ENCODE measurements at regions not wholly inside any gene's neighbourhood (a gene's known extent, or its start where the extent isn't known, plus 50 kb on each side); places are given as distances from the start of the nearest gene placed in this dataset.
"Not testable (repeated sequence)": the region's sequence is repeated elsewhere in the genome, so short reads cannot be mapped to it uniquely, and the experiment has no call there.

DNA sequence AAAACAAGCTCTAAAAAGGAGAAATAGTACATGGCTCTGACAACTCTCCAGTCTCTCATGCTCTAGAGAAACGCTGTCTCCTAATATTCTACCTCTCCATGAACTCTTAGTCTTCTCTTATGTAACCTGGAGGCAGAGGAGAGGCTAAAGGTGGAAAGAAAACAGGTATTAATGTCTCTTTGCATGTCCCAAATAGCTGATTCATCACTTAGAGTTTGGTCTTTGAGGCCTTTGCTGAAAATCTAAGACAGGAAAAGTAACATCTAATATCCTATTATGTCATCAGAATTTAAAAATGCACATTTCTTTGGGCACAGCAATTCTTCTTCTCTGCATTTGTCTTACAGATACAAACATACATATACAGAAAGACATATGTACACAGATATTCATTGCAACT, 127.2 kb downstream of the DHRS2 start:
- DNase-seq: no peak

DNA sequence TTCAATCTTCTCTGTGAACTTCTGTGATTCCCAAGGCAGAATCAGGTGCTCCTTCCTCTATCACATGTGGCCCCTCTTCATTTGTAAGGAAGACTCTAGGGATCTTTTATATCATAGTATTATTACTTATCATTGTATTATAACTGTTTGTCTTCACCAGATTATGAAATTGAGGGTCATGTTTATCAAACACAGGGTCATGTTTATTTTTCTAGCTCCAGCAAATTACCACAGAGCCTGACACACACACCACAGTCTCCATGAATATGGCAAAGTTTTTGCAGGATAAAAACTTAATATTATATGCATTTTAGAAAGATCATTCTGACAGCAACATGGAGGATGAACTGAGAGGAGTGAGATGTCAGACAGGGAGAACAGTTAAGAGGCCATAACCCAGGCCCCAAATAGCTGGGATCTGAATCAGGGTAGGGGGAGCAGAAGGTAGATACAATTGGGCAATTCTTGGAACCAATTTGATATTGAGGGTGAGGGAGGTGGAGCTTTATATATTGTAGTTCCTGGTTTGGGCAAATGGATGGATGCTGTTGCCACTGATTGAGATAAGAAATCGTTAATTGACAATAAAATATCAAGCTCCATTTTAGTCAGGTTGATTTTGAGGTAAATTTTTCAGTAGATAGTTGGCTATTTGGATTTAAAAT, 130.7 kb downstream of the DHRS2 start:
- DNase-seq: no peak

DNA sequence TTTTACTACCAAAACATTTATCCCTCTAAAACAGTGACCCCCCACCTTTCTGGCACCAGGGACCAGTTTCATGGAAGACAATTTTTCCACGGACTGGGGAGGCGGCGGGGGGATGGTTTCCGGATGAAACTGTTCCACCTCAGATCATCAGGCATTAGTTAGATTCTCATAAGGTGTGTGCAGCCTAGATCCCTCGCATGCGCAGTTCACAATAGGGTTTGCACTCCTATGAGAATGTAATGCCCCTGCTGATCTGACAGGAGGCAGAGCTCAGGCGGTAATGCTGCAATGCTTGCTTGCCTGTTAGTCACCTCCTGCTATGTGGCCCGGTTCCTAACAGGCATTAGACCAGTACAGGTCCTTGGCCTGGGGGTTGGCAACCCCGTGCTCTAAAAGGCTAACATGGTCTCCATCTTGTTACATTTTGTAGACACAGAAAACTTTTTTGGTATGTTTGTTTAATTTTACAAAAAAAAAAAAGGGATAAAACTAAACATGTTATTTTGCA, 133.1 kb downstream of the DHRS2 start:
- not testable (repeated sequence) for DNase-seq

DNA sequence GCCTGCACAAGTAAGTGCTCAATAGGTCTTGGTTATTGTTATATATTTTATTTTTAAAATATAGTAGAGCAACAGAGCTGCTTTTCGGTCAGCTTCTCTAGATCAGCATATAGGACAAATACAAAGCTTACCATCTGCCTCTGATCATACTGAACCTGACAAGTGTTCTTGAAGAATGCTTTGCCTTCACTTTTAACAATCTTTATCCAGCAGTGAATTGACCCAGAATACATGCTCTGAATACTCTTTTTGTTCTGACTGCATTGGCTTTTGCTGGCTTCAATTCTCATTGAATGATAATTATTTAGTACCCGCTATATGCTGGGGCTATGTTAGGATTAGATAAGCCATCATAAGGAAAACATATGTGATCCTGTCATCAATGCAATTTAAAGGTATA, 137.8 kb downstream of the DHRS2 start:
- DNase-seq: no peak

DNA sequence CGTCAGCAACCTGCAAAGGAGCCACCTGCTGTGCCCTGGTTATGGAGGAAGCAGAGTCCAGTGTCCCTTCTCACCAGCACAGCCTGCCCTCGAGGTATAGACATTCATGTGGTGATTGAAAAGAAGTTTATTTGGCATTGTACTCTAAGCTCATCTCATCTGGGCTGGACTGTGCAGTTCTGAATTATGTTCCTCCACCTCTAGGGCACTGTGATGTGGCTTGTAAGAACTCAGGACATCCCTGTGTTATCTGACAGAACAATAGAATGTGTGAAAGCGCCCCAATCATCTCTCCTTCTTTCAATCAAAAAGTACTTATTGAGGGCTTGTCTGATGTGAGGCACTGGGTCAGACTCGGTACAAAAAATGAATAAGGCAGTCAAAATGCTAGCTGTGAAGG, 140.1 kb downstream of the DHRS2 start:
- DNase-seq: no peak

DNA sequence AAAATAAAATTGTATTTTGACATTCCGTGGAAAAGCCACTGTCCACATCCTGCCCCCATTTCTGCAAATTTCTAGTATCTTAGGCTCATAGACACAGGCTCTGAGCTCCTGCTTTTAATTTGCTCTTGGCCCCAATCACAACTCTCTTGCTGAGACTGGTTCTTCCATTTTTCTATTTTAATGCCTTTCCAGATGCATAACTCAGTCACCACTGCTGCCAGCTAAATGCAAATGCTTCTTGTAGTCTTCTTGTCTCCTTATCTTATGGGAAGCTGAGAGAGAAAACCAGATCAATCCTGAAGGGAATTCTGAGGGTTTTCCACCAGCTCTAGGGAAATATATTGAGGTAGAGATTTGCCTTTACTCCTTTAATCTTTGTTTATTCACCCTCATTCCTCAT, 149.0 kb downstream of the DHRS2 start:
- DNase-seq: no peak

DNA sequence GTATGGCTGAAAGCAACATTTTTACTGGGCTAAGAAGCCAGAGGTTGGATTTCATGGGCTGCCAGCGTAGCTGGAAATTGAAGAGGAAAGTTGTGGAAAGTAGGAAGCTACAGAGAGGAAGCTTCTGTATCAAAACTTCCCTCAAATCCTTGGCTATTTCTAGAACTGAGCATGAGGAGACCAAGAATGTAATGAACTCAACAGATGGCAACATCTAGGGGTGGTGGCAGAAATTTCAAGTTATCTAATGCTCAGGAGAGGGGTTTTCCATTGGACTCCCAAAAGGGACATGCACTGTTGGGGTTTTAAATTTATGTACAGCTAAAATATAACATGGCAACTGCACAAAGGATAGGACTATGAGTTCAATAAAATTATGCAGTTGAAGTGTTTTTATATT, 151.3 kb downstream of the DHRS2 start:
- no peak for DNase-seq

DNA sequence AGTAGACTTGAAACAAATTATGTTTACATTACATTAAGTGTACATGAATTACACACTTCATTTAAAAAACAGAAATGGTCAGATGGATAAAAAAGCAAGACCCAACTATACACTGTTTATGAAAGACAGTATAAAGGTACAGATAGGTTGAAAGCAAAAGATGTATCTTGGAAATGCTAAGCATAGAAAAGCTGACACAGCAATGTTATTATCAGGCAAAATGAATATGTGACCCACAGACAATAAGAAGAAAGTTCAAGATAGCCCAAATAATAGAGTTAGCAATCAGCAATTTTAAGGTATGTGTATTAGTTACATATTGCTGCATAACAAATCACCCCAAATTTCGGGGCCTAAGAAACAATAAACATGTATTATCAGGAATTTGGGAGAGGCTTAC, 153.5 kb downstream of the DHRS2 start:
- no peak for DNase-seq

DNA sequence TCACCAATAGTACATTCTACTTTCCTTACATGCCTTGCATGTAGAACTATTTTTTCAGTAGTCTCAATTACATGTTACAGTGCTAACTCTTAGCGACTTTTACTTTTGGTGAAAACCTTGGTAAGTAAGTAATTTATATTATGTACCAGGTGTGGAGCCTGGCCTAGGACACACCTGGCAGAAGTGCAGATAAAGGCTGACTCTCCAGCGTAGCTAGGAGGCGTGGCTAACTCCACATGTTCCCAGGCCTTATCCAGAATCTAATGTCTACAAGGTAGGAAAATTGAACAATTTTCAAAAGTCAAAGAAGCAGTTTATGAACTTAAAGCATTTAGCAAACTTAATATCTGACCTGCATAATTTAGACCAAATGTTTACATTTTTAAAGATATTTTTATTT, 157.4 kb downstream of the DHRS2 start:
- no peak for DNase-seq

DNA sequence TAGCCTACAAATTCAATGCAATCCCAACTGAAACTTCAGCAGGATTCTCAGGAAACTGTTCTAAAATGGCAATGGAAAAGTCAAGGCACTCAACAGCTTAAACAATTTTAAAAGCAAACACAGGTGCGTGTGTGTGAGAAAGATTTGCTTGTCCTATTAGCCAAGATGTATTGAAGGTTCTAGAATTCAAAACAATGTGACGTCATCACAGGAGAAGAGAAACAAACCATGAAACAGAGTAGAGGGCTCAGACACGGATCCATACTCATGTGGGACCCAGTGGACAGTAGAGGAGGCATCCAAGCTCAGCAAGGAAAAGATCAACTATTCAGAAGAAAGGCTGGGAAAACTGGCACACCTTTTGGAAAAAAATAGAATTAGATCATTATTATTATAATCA, 152.8 kb upstream of the DHRS4 start:
- DNase-seq: no peak

DNA sequence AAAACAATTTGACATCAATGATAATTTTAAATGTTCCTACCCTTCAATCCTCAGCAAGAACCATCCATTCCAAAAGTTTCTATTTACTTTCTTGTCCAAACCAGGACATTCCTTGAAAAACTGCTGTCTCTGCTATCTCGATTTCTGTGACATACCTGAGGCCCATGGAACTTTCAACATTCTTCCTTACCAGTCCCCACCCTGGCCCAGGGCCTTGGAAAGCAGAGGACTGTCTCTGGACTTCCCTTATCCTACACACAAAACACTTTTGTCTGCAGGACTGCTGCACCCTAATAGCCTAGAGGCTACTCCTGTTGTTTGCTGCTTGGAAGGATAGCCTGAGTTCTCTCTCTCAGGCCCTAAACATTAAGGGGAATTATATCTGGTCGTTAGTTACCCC, 151.8 kb upstream of the DHRS4 start:
- DNase-seq: no peak

DNA sequence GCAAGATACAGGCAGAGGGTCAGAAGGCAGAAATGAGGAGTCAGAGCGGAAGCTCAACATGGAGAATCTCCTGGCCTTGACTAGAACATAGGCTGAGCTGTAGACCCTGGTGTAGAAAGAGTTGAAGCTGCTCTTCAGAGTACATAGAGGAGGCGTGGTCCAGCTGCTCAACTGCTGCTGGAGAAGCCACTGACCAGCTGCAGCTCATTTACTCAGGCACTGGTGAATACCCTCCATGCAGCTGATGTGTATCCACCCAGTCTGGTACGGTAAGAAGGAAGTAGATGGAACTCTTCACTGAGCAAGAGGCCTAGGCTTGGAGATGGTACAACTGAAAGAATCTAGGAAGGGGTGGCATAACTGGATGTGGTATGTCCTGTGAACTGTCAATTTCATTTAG, 148.8 kb upstream of the DHRS4 start:
- DNase-seq: no peak

DNA sequence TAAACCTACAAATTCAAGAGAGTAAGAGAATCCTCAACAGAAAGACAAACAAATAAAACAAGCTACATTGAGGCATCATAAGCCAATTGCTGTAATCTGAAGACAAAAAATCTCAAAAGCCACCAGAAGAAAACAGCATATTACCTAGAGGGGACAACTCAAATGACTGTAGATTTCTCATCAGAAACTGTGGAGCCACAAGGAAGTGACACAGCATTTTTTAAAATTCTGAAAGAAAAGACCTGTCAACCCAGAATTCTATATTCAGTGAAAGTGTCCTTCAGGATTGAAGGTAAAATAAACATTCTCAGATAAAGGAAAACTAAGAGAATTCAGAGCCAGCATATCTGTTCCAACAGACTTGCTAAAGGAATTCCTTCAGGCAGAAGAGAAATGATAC, 147.8 kb upstream of the DHRS4 start:
- no peak for DNase-seq

DNA sequence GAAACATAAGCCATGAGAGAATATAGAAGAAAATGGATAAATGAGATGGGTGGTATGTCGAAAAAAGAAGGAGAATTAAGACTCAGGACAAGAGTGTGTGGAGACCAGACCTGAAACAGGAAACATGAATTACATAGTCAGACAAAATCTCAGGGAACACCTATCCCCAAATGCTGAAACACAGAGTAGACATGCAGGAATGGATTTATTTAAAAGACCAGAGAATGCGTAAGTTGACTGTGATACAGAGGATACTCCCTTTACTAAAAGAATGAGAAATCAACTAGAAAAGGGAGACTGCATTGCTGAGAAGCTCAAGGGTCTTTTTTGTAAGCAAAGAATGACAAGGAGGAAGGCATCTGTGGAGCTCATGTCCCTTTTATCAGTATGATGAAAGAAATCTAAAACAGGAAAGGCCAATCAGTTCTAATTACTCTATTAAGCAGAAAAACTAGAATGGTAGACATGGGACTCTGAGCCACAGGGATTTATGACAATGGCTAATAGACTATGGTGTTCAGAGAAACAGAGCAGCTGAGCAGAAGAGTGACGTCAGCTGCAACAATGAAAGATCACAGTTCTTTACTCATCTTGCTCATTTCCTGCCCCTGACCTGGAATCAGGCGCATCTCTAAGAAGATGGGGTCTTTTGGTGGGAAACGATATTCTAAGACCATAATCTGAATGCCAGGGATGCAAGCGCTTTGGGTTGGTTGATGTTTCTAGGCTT, 138.9 kb upstream of the DHRS4 start:
- no peak for DNase-seq

DNA sequence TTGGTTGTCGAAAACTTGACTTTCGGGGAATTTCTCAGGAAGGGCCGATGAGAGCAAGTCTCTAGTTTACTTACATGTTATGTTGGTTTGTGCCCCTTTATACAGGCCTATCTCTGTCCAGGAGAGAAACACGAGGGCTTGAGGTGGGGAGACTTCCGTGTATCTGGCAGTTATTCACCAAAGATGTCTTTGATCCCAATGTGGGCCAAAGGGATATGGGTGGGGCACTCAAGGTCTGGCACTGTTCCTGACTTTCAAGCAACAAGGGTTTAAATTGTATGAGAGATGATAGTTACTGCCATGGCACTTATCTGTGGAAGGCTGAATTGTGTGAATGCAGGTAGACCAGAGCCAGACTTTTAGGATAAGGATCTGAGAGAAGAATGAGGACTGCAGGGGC, 137.2 kb upstream of the DHRS4 start:
- no peak for DNase-seq

DNA sequence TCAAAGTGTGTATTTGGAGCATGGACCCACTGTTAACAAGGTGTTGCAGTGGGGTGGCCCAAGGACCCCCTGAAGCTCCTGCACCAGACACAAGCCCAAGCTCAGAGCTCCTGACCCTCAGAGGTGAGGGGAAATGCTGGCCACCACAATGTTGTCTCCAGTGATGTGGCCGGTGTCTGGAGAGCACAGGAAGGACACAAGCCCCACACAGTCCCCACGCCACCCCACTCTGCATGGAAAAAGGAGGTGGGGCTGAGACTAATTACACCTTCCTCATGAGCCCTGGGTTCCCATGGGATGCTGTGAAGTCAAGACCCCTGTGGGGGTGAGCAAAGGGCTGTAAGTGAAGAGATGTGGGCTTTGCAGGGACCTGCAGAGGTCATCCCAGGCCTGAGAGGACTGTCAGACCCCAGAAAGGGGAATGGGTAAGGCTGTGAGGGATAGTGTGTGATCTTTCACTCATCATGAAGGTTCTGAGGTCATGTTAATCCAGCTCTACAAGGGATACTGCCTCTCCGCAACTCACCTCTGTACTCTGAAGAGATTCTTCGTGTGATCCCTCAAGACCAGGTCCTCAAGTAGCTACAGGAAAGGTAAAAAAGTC, 136.3 kb upstream of the DHRS4 start:
- no peak for DNase-seq

DNA sequence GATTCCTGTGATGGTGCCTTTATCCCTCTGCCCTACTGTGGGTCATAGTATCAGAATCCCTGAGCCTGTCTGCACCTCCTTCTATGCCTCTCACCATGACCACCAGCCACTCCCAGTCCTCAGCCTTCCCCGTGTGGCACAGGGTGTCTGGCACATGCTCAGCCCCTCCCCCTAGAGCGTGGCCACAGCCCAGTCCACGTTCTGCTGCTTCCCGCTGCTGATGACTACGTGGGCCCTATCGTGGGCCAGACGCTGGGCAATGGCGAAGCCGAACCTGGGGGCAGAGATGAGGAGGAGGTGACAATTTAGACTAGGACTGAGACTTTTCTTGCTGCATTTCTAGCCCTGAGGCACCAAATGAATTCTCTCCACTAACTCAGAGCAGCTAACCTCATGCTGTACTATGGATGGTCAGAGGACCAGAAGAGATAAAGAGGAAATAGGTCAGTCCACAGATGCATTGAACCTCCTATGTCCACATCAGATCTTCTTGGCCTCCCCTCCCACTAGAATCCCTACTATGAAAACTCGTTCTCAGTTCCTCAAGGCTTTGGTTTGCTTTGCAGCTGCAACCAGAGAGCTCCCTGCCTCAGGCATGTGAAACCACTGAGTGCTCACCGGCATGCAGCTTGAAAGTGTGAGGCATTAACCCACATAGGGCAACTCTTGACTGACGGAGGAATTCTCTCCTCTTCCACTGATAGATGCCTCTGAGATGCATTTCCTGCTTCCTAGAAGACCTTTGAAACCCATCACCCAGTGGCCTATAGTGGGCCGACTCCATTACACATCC, 126.3 kb upstream of the DHRS4 start:
- no peak for DNase-seq

DNA sequence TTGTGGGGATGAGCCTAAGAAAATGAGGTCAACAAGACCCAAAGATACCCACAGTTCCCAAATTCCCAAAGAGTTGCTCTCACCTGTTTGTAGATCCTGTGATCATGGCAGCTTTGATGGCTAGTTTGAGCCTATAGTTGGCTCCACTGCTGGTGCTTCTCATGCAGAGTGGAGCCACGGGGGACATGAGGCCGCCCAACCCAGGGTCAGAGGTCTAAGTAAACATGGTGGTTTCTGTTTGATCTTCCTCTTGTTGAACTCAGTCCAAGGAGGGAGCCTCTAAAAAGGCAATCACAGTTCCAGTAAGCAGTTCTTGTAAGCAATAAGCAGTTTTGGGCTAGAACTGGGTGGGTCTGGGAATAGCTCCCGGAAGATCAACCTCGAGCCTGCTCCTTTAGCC, 125.6 kb upstream of the DHRS4 start:
- no peak for DNase-seq

DNA sequence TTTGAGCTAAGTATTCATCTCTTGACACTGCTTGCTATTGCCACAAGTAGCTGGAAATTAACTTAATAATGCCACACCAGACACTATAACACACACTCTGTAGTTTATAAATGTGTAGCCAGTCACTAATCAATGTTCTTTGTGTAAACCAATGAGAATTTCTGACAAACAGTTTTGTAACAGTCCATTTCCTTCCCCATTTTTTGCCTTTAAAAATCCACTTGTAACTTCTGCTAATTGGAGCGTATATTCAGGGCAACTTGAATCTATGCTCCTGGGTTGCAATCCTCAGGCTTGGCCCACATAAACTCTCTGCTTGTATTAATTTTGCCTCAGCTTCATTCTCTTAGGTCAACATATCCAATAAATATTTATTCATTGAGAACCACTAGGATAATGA, 125.0 kb upstream of the DHRS4 start:
- DNase-seq: no peak

DNA sequence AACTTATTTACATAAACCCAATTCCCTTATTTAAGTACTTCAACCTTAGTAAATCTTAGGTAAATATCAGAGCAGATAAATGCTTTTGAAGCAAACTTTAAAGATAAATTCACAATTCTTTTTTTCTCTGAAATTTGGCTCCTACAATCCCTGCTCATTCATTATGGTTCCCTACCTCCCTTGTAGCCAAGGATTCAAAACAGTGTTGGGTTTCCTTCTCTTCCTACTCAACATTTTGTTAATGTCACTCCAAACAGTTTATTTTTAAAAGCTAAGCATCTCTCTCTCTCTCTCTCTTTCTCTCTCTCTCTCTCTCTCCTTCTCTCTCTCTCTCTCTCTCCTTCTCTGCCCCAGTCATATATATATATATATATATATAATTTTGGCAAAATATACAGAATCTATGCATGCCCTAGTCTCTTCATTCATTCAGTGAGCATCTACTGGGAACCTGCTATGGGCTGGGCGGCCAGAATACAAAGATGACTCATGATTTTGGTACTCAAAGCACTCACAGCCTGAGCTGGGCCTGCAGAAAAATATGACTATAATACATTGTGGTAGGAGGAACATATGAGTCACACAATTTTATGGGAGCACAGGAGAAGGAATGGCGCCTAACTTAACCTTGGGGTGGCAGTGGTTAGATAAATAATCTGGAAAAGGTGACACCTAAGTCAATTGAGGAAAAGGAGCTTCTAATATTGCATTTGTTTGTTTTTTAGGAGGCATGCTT, 123.7 kb upstream of the DHRS4 start:
- no peak for DNase-seq

DNA sequence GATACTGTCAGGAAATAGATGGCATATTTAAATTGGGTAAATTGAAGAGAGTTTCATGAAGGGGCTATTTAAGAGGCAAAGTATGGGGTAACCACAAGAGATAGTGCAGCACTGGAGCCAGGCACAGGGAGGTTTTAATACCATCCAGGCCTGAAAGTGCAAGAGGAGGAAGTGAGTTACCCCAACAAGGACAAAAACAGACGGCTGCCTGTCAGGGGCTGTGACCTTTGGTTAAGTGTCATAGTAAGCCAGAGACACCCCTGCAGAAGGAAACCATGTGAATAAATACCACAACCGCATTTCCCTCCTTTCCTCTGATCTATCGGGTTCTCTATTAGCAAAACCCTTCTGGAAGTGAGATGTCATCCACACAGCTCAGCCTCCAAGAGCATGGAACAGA, 122.0 kb upstream of the DHRS4 start:
- DNase-seq: no peak

DNA sequence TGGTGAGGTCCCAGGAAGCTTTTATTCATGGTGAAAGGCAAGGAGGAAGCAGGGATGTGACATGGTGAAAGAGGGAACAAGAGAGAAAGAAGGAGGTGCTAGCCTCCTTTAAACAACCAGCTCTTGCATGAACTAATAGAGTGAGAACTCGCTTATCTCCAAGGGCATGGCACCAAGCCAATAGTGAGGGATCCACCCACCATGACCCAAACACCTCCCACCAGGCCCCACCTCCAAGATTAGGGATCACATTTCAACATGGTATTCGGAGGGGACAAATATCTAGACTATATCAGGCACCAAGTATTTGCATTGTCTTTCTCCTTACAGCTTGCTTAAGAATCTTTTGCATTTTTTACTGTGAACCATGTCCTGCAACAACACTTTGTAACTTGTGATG, 91.9 kb upstream of the DHRS4 start:
- DNase-seq: no peak

DNA sequence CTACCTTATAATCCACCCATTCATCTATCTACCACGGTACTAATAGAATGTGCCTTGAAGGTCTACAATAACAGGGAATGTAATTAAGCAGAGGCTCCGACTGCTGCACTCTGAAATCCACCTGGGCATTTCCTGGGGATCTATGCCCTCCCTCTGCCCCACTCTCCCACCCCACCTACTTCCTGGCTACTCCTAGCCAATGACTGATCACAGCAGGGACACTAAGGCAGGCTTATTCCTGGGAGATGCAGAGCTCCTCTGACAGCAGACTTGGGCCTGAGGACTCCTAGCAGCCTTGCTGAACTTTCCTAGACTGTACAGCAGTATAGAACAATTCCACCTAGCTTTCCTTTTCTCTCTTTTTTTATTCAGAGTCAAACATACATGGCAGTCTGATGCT, 91.1 kb upstream of the DHRS4 start:
- no peak for DNase-seq

All from activated CD4-positive, alpha-beta T cell treated with anti-CD3 and anti-CD28 coated beads, Interleukin-2, Interleukin-6, amounts not matched to agents 100 ng/mL and 50 ng/mL, durations not matched to agents 16 hours and 8 hours (primary cell).